Heart right ventricle (tissue), 16 donors: ENCODE measurements at regions not wholly inside any gene's neighbourhood (a gene's known extent, or its start where the extent isn't known, plus 50 kb on each side); places are given as distances from the start of the nearest gene placed in this dataset.

Source experiments
- ATAC-seq, 8 donors: fragments of 200-7000 bp; cut with Tn5 transposase; one replicate each; pipeline ENCODE4 v1.9.1; 2020; ENCODE audit warnings: mild to moderate bottlenecking in 8 of 8, moderate library complexity in 8 of 8, moderate number of reproducible peaks in 1 of 8
- DNase-seq, 2 donors: peaks; one replicate each; pipeline ENCODE4 v3.0.0-alpha.2; 2020
- H3K27ac ChIP-seq, 10 donors: fragments of 200-600 bp; sonication (generic) in 2 of 10; one replicate each; pipeline versions ENCODE4 v1.5.0 to v1.8.0; 2020 to 2022; ENCODE audit warnings: mild to moderate bottlenecking in 3 of 10
- H3K27me3 ChIP-seq, 7 donors: fragments of 200-600 bp; one replicate each; pipeline ENCODE4 v1.8.0; 2021 to 2022; ENCODE audit warnings: mild to moderate bottlenecking in 2 of 7
- H3K36me3 ChIP-seq, 9 donors: fragments of 200-600 bp; sonication (generic) in 1 of 9; one replicate each; pipeline versions ENCODE4 v1.5.0 to v1.8.0; 2020 to 2022; ENCODE audit warnings: mild to moderate bottlenecking in 2 of 9
- H3K4me1 ChIP-seq, 9 donors: fragments of 200-600 bp; sonication (generic) in 1 of 9; one replicate each; pipeline versions ENCODE4 v1.5.0 to v1.8.0; 2020 to 2022; ENCODE audit warnings: mild to moderate bottlenecking in 4 of 9
- H3K4me3 ChIP-seq, 10 donors: fragments of 200-600 bp; sonication (generic) in 2 of 10; one replicate each; pipeline versions ENCODE4 v1.5.0 to v1.8.0; 2020 to 2022; ENCODE audit warnings: mild to moderate bottlenecking in 7 of 10, moderate library complexity in 2 of 10
- H3K9me3 ChIP-seq, 11 donors: fragments of 200-600 bp in 10 of 11; sonication (generic) in 2 of 11; one replicate each; pipeline versions ENCODE4 v1.5.0 to v1.8.0; 2013 to 2022; ENCODE audit warnings: mild to moderate bottlenecking in 2 of 11, control low read depth in 1 of 11, moderate library complexity in 1 of 11
- CTCF ChIP-seq, 9 donors: fragments of 200-600 bp; sonication (generic) in 2 of 9; IDR thresholded peaks; one replicate each; pipeline versions ENCODE4 v1.5.0 to v1.8.0; 2021 to 2022; ENCODE audit warnings: antibody characterized with exemption in 9 of 9, mild to moderate bottlenecking in 5 of 9, moderate library complexity in 1 of 9
- WGBS, 2 donors: extraction: QIAGEN DNeasy Blood & Tissue Kit; methylation state at CpG; one replicate each; pipeline ENCODE4 v1.1.7; 2013; ENCODE audit warnings: inconsistent platforms in 1 of 2; 5-methylcytosine and 5-hydroxymethylcytosine counted together
- intact Hi-C, 10 donors: fragments of 100-400 bp; cut with DNase I; formaldehyde crosslinking; loops; one replicate each; pipeline versions ENCODE4 v1.11.1 to v1.14.2; 2022
- donor health status: Arrhythmogenic right ventricular cardiomyopathy.
- donor health status: ischemic (EF 13 %, LVEDD 7.1; RV severe dilation, severe dysfunction).
- donor health status: healthy with polysubstance abuse.
- donor health status: DM: no; HTN: yes; CAD: no.
- donor health status: DM: no; HTN: no; CAD: no.
- donor health status: ischemic (EF 25% LVEDD 6.9; RV normal size, moderate dysfunction).
- donor health status: ischemic (EF 25% LVEDD 5.7; RV mildly dilated, moderate dysfunction).
- donor health status: healthy.
- donor health status: DM: yes; HTN: yes; CAD: no.
- donor health status: Ischemic cardiomyopathy.
- donor health status: ischemic (EF 35%, LVEDD 5.7; RV mildly dilated, moderate dysfunction).
- donor health status: nonischemic (EF 11% LVEDD 7.7; RV severe dilation, severe dysfunction).
- donor health status: DM: yes; HTN: yes; CAD: no.
- donor health status: PGD.
- donor health status: ischemic (EF 29% LVEDD 5.4; RV normal size, mild dysfunction).
- donor health status: nonischemic (EF 23%, LVEDD 6.1; RV moderate dilation, normal function).

- intact Hi-C loops: no loop called here
- DNase-seq (no peak), ATAC-seq (no peak)
- H3K27me3 ChIP-seq: no peaks in the 10 kb centered on the region
- no peaks in the 10 kb centered on the region for H3K9me3 ChIP-seq
- no peak overlapping the region for H3K4me3 ChIP-seq
- WGBS, 2 donors: 62 to 85% methylated on average over 3 of the region's 3 CpGs
- H3K36me3 ChIP-seq: no peaks in the 10 kb centered on the region
- H3K27ac ChIP-seq: no peak overlapping the region
- no peaks in the 10 kb centered on the region for H3K4me1 ChIP-seq
- no peak for TF ChIP-seq CTCF (IDR thresholded peaks at IDR 0.05)
Measured at GRCh38 chr14:85953265-85953664, 423.3 kb downstream of the FLRT2 start.

DNA sequence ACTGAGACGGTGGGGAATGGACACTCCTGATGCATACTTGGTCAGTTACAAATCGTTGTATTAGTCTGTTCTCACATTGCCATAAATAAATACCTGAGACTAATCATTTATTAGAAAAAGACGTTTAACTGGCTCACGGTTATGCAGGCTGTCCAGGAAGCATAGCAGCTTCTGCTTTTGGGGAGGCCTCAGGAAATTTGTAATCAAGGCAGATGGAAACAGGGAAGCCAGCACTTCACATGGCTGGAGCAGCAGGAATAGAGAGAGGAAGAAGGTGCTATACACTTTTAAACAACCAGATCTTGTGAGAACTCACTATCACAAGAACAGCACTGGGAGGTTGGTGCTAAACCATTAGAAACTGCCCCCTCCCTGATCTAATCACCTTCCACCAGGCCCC, 418.2 kb downstream of the FLRT2 start:
- no peak overlapping the region for H3K27ac ChIP-seq
- H3K4me3 ChIP-seq: no peak overlapping the region
- intact Hi-C loops: no loop called here
- peaks cover 0 to 4% (median 0%) of the 10 kb centered on the region in 9 donors for H3K4me1 ChIP-seq
- no peaks in the 10 kb centered on the region for H3K9me3 ChIP-seq
- no peak for TF ChIP-seq CTCF (IDR thresholded peaks at IDR 0.05)
- DNase-seq: no peak
- no peaks in the 10 kb centered on the region for H3K36me3 ChIP-seq
- no peaks in the 10 kb centered on the region for H3K27me3 ChIP-seq
- ATAC-seq: peak in 1 of 8 donors; percentile 38
- 68 to 73% methylated on average over 4 of the region's 4 CpGs for WGBS, 2 donors

GRCh38 chr14:85947461-85948139, 417.7 kb downstream of the FLRT2 start:
- 66% methylated on average over 4 of the region's 4 CpGs for WGBS, 2 donors
- no peaks in the 10 kb centered on the region for H3K9me3 ChIP-seq
- no peak for TF ChIP-seq CTCF (IDR thresholded peaks at IDR 0.05)
- intact Hi-C loops: no loop called here
- H3K27ac ChIP-seq: no peak overlapping the region
- DNase-seq: no peak
- H3K36me3 ChIP-seq: no peaks in the 10 kb centered on the region
- H3K4me3 ChIP-seq: no peak overlapping the region
- H3K27me3 ChIP-seq: no peaks in the 10 kb centered on the region
- ATAC-seq: no peak
- H3K4me1 ChIP-seq: peaks cover 0 to 4% (median 0%) of the 10 kb centered on the region in 9 donors

- DNase-seq (no peak), ATAC-seq (no peak)
- Histone ChIP-seq H3K27me3 (no peaks in the 10 kb centered on the region), H3K36me3 (no peaks in the 10 kb centered on the region), H3K27ac (no peak overlapping the region), H3K4me1 (peaks cover 0 to 4% (median 0%) of the 10 kb centered on the region in 9 donors), H3K9me3 (peaks cover 0 to 15% (median 7%) of the 10 kb centered on the region in 11 donors), H3K4me3 (no peak overlapping the region)
- intact Hi-C loops: no loop called here
- TF ChIP-seq CTCF (IDR thresholded peaks at IDR 0.05): no peak
- 84 to 93% methylated on average over 1 of the region's 1 CpG for WGBS, 2 donors
Measured at GRCh38 chr14:85943192-85943591, 413.2 kb downstream of the FLRT2 start.
